HCT116 (cell line): ENCODE measurements at regions not wholly inside any gene's neighbourhood (a gene's known extent, or its start where the extent isn't known, plus 50 kb on each side); places are given as distances from the start of the nearest gene placed in this dataset.

Source experiments
- ATAC-seq: fragments of 200-7000 bp; cut with Tn5 transposase; 2 replicates; pipeline ENCODE4 v1.9.1; 2020; ENCODE audit warnings: mild to moderate bottlenecking, moderate library complexity
- BruUV-seq: library from RNA; stranded (reverse); fragments of 400-500 nt; replicated peaks from 2 replicates; lab custom pipeline; 2021; lab: Mats Ljungman, UMichigan
- CTCF ChIA-PET: fragments of 300-600 bp; sonication (Branson Sonifier 250); formaldehyde crosslinking; loops from one replicate; lab custom pipeline; 2021; ENCODE audit warnings: antibody characterized with exemption; lab: Charles Lee
- POLR2A ChIA-PET: fragments of 300-600, 350-600 bp; sonication (Branson Sonifier 250); formaldehyde crosslinking; loops from one replicate; lab custom pipeline; 2021; ENCODE audit warnings: antibody characterized with exemption; lab: Charles Lee
- RAD21 ChIA-PET, 2 experiments: fragments of 300-600 bp; sonication (Branson Sonifier 250); formaldehyde crosslinking; loops; one replicate each; lab custom pipeline; 2023; ENCODE audit warnings: low total read pairs in 2 of 2; ENCODE audit not compliant: uncharacterized antibody in 2 of 2, unreplicated experiment in 2 of 2, low non-redundant PET in 1 of 2; lab: Charles Lee
- DNase-seq: peaks from one replicate; pipeline ENCODE4 v3.0.0-alpha.2; 2010; ENCODE audit warnings: low read depth, low spot score
- H2AFZ ChIP-seq: fragments of 200-600 bp; shearing (Covaris generic), sonication (generic); 2 replicates; pipeline ENCODE4 v1.6.1; 2017; ENCODE audit warnings: low read depth, mixed run types, mixed read lengths, antibody characterized with exemption, low read length; ENCODE audit not compliant: poor library complexity, severe bottlenecking
- H3K27ac ChIP-seq: 2 replicates; pipeline ENCODE4 v1.5.1; 2012; ENCODE audit warnings: low read depth, low read length
- H3K27me3 ChIP-seq: fragments of 200-600 bp; sonication (generic); 2 replicates; pipeline ENCODE4 v1.6.1; 2016; ENCODE audit warnings: mixed run types, low read length, mixed read lengths; ENCODE audit not compliant: insufficient read depth
- H3K36me3 ChIP-seq, 2 experiments: fragments of 200-500 bp in 1 of 2; fragments of 200-600 bp in 1 of 2; sonication (Bioruptor generic) in 1 of 2; sonication (generic) in 1 of 2; 2 replicates each; pipeline versions ENCODE4 v1.5.1 to v1.6.1; 2014 to 2016; ENCODE audit warnings: low read length in 2 of 2, inconsistent platforms in 1 of 2, mixed read lengths in 1 of 2, mixed run types in 1 of 2; ENCODE audit not compliant: insufficient read depth in 2 of 2, control insufficient read depth in 1 of 2
- H3K4me1 ChIP-seq, 2 experiments: fragments of 200-600 bp in 1 of 2; sonication (generic) in 1 of 2; 2 replicates each; pipeline versions ENCODE4 v1.5.1 to v1.6.1; 2012 to 2017; ENCODE audit warnings: low read length in 2 of 2, inconsistent platforms in 1 of 2, mild to moderate bottlenecking in 1 of 2, mixed read lengths in 1 of 2, mixed run types in 1 of 2, moderate library complexity in 1 of 2; ENCODE audit not compliant: insufficient read depth in 2 of 2, control insufficient read depth in 1 of 2
- H3K4me2 ChIP-seq: fragments of 200-600 bp; sonication (generic); 2 replicates; pipeline ENCODE4 v1.6.1; 2017; ENCODE audit warnings: mixed run types, low read length, mixed read lengths
- H3K4me3 ChIP-seq, 2 experiments: fragments of 200-600 bp in 1 of 2; sonication (generic) in 1 of 2; replicated peaks in 1 of 2; 2 replicates each; pipeline ENCODE4 v1.5.1; 2011 to 2016; ENCODE audit warnings: low read length in 2 of 2, control low read depth in 1 of 2, low read depth in 1 of 2, mild to moderate bottlenecking in 1 of 2, mixed read lengths in 1 of 2, mixed run types in 1 of 2
- H3K79me2 ChIP-seq: fragments of 200-600 bp; sonication (generic); 2 replicates; pipeline ENCODE4 v1.6.1; 2017; ENCODE audit warnings: mild to moderate bottlenecking, mixed run types, low read length, moderate library complexity, mixed read lengths; ENCODE audit not compliant: insufficient read depth
- H3K9ac ChIP-seq: fragments of 200-600 bp; sonication (generic); 2 replicates; pipeline ENCODE4 v1.6.1; 2016; ENCODE audit warnings: low read length, mixed read lengths
- H3K9me2 ChIP-seq: fragments of 200-600 bp; sonication (generic), shearing (Covaris generic); 2 replicates; pipeline ENCODE4 v1.6.1; 2017; ENCODE audit warnings: mixed run types, mild to moderate bottlenecking, moderate library complexity; ENCODE audit not compliant: insufficient read depth
- H3K9me3 ChIP-seq, 2 experiments: fragments of 200-500 bp in 1 of 2; fragments of 200-600 bp in 1 of 2; sonication (Bioruptor generic) in 1 of 2; sonication (generic) in 1 of 2; 2 replicates each; pipeline ENCODE4 v1.6.1; 2014 to 2017; ENCODE audit warnings: low read length in 2 of 2, mixed read lengths in 2 of 2, inconsistent platforms in 1 of 2, low read depth in 1 of 2, mild to moderate bottlenecking in 1 of 2, mixed run types in 1 of 2, moderate library complexity in 1 of 2; ENCODE audit not compliant: control insufficient read depth in 1 of 2, insufficient read depth in 1 of 2
- H4K20me1 ChIP-seq: fragments of 200-600 bp; sonication (generic), shearing (Covaris generic); 2 replicates; pipeline ENCODE4 v1.6.1; 2017; ENCODE audit warnings: mixed run types, mild to moderate bottlenecking, moderate library complexity; ENCODE audit not compliant: insufficient read depth
- CEBPB ChIP-seq: IDR thresholded peaks from 2 replicates; pipeline ENCODE4 v1.6.1; 2012; ENCODE audit warnings: low read depth
- EGR1 ChIP-seq: IDR thresholded peaks from 2 replicates; pipeline ENCODE4 v1.6.1; 2012; ENCODE audit warnings: low read depth
- ELF1 ChIP-seq: IDR thresholded peaks from 2 replicates; pipeline ENCODE4 v1.6.1; 2012; ENCODE audit warnings: low read depth, borderline replicate concordance
- EZH2phosphoT487 ChIP-seq: fragments of 200-600 bp; IDR thresholded peaks from 2 replicates; pipeline ENCODE4 v1.6.1; 2018; ENCODE audit warnings: antibody characterized with exemption, borderline replicate concordance
- FOSL1 ChIP-seq: IDR thresholded peaks from 2 replicates; pipeline ENCODE4 v1.6.1; 2012; ENCODE audit warnings: low read depth
- JUND ChIP-seq: IDR thresholded peaks from 2 replicates; pipeline ENCODE4 v1.6.1; 2012
- POLR2A ChIP-seq: IDR thresholded peaks from 2 replicates; pipeline ENCODE4 v1.7.0; 2011; ENCODE audit warnings: borderline replicate concordance; ENCODE audit not compliant: insufficient read depth, insufficient read length; ENCODE audit errors: extremely low read depth
- POLR2AphosphoS5 ChIP-seq: IDR thresholded peaks from 2 replicates; pipeline ENCODE4 v1.6.1; 2011; ENCODE audit warnings: mild to moderate bottlenecking, low read depth, low read length, moderate library complexity
- RAD21 ChIP-seq: IDR thresholded peaks from 2 replicates; pipeline ENCODE4 v1.6.1; 2012; ENCODE audit warnings: low read depth, mild to moderate bottlenecking
- SIN3A ChIP-seq: IDR thresholded peaks from 2 replicates; pipeline ENCODE4 v1.6.1; 2012; ENCODE audit warnings: low read depth
- SRF ChIP-seq: IDR thresholded peaks from 2 replicates; pipeline ENCODE4 v1.6.1; 2012; ENCODE audit warnings: low read depth
- TCF7L2 ChIP-seq: IDR thresholded peaks from 2 replicates; pipeline ENCODE4 v1.7.0; 2011; ENCODE audit warnings: borderline replicate concordance, inconsistent platforms; ENCODE audit not compliant: insufficient read depth, insufficient read length; ENCODE audit errors: extremely low read depth
- ZFX ChIP-seq: fragments of 450-650 bp; IDR thresholded peaks from 2 replicates; pipeline ENCODE4 v1.6.1; 2017
- ZNF274 ChIP-seq: fragments of 200-500 bp; sonication (Bioruptor generic); IDR thresholded peaks from 2 replicates; pipeline ENCODE4 v1.6.1; 2014; ENCODE audit warnings: mild to moderate bottlenecking, low read depth, low read length, inconsistent platforms
- intact Hi-C: fragments of 100-400 bp; cut with micrococcal nuclease; formaldehyde crosslinking; loops from 2 replicates; pipeline ENCODE4 v1.10.0; 2022
- TF ChIP-seq, protein P1 (sequence below): IDR thresholded peaks from 2 replicates; pipeline ENCODE4 v1.6.1; 2012
- TF ChIP-seq, protein P2 (sequence below): IDR thresholded peaks from 2 replicates; pipeline ENCODE4 v1.6.1; 2011; ENCODE audit warnings: mild to moderate bottlenecking, low read length, moderate library complexity; ENCODE audit not compliant: insufficient replicate concordance; ENCODE audit errors: extremely low read depth
- TF ChIP-seq, protein P3 (sequence below), 3 experiments: fragments of 200-600 bp in 1 of 3; sonication (generic) in 1 of 3; IDR thresholded peaks in 2 of 3; conservative IDR thresholded peaks in 1 of 3; 2 replicates each; pipeline ENCODE4 v1.5.1; 2012 to 2017; ENCODE audit warnings: low read depth in 2 of 3, low read length in 2 of 3, antibody characterized with exemption in 1 of 3, borderline replicate concordance in 1 of 3, control low read depth in 1 of 3, mild to moderate bottlenecking in 1 of 3, mixed read lengths in 1 of 3, mixed run types in 1 of 3, moderate library complexity in 1 of 3; ENCODE audit not compliant: insufficient read depth in 1 of 3
- TF ChIP-seq, protein P4 (sequence below): IDR thresholded peaks from 2 replicates; pipeline ENCODE4 v1.6.1; 2012; ENCODE audit warnings: low read depth
- TF ChIP-seq, protein P5 (sequence below): IDR thresholded peaks from 2 replicates; pipeline ENCODE4 v1.6.1; 2012

DNA sequence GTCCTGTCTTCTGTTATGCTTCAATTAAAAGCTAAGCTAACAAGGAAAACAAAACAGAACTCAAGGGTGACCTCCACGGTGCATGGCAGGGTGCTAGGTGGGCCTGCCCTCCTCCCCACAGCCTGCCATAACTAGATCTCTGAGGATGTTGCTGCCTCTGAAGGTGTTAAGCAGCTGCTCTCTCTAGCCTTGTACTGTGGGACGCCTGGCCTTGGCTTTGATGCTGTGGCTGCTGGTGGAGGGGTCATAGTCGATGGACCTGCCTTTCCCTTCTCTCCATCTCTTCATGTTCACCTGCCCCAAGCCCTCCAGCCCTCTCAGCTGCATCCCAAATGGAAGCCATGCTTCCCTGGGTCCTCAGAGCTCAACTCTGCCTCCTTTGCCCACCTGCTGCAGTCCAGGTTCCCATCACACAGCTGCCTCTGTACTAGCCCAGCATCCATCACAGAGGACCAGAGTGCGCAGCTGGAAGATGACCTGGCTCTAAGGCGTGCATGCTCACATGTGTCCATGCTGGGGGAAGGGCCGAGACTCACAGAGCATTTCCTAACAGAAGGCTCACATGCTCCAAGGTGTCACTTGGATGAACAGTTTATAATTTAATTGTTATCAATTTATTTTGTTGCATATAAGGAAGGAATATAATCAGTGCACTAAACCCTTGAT, 180.3 kb upstream of the E2F8 start:
- Histone ChIP-seq H3K27ac (no peak overlapping the region), H4K20me1 (no peaks in the 10 kb centered on the region), H3K4me3 (no peak overlapping the region), H3K79me2 (no peaks in the 10 kb centered on the region), H3K36me3 (no peaks in the 10 kb centered on the region), H3K9me3 (no peaks in the 10 kb centered on the region), H3K9me2 (no peaks in the 10 kb centered on the region), H3K4me1 (0 out of 4 replicates have a peak, but pooled peaks cover 0 to 5% of the 10 kb centered on the region in 2 experiments), H3K4me2 (no peak overlapping the region), H3K9ac (no peak overlapping the region), H3K27me3 (peaks cover 38% of the 10 kb centered on the region), H2AFZ (no peak overlapping the region)
- CTCF ChIA-PET: no interaction called here
- ATAC-seq (0 out of 2 replicates have a peak, but pooled peaks have one; percentile 47), DNase-seq (no peak)
- no peak for TF ChIP-seq CEBPB
- TF ChIP-seq POLR2AphosphoS5: no peak
- TF ChIP-seq, protein P1, sequence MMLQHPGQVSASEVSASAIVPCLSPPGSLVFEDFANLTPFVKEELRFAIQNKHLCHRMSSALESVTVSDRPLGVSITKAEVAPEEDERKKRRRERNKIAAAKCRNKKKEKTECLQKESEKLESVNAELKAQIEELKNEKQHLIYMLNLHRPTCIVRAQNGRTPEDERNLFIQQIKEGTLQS: no peak
- no peak for TF ChIP-seq SIN3A
- no peak for TF ChIP-seq SRF
- TF ChIP-seq RAD21: no peak
- no peak for TF ChIP-seq EZH2phosphoT487
- TF ChIP-seq POLR2A: no peak
- no peak for TF ChIP-seq ZNF274
- TF ChIP-seq, protein P2, sequence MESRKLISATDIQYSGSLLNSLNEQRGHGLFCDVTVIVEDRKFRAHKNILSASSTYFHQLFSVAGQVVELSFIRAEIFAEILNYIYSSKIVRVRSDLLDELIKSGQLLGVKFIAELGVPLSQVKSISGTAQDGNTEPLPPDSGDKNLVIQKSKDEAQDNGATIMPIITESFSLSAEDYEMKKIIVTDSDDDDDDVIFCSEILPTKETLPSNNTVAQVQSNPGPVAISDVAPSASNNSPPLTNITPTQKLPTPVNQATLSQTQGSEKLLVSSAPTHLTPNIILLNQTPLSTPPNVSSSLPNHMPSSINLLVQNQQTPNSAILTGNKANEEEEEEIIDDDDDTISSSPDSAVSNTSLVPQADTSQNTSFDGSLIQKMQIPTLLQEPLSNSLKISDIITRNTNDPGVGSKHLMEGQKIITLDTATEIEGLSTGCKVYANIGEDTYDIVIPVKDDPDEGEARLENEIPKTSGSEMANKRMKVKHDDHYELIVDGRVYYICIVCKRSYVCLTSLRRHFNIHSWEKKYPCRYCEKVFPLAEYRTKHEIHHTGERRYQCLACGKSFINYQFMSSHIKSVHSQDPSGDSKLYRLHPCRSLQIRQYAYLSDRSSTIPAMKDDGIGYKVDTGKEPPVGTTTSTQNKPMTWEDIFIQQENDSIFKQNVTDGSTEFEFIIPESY: no peak
- TF ChIP-seq, protein P3, sequence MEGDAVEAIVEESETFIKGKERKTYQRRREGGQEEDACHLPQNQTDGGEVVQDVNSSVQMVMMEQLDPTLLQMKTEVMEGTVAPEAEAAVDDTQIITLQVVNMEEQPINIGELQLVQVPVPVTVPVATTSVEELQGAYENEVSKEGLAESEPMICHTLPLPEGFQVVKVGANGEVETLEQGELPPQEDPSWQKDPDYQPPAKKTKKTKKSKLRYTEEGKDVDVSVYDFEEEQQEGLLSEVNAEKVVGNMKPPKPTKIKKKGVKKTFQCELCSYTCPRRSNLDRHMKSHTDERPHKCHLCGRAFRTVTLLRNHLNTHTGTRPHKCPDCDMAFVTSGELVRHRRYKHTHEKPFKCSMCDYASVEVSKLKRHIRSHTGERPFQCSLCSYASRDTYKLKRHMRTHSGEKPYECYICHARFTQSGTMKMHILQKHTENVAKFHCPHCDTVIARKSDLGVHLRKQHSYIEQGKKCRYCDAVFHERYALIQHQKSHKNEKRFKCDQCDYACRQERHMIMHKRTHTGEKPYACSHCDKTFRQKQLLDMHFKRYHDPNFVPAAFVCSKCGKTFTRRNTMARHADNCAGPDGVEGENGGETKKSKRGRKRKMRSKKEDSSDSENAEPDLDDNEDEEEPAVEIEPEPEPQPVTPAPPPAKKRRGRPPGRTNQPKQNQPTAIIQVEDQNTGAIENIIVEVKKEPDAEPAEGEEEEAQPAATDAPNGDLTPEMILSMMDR (IDR thresholded peaks at IDR 0.05 in 2 of 3, conservative IDR thresholded peaks at IDR 0.05 in 1 of 3; ENCODE audit: borderline replicate concordance in 1 of 3, insufficient read depth in 1 of 3, low read depth in 2 of 3, low read length in 2 of 3): no peak
- no peak for TF ChIP-seq TCF7L2
- TF ChIP-seq, protein P4, sequence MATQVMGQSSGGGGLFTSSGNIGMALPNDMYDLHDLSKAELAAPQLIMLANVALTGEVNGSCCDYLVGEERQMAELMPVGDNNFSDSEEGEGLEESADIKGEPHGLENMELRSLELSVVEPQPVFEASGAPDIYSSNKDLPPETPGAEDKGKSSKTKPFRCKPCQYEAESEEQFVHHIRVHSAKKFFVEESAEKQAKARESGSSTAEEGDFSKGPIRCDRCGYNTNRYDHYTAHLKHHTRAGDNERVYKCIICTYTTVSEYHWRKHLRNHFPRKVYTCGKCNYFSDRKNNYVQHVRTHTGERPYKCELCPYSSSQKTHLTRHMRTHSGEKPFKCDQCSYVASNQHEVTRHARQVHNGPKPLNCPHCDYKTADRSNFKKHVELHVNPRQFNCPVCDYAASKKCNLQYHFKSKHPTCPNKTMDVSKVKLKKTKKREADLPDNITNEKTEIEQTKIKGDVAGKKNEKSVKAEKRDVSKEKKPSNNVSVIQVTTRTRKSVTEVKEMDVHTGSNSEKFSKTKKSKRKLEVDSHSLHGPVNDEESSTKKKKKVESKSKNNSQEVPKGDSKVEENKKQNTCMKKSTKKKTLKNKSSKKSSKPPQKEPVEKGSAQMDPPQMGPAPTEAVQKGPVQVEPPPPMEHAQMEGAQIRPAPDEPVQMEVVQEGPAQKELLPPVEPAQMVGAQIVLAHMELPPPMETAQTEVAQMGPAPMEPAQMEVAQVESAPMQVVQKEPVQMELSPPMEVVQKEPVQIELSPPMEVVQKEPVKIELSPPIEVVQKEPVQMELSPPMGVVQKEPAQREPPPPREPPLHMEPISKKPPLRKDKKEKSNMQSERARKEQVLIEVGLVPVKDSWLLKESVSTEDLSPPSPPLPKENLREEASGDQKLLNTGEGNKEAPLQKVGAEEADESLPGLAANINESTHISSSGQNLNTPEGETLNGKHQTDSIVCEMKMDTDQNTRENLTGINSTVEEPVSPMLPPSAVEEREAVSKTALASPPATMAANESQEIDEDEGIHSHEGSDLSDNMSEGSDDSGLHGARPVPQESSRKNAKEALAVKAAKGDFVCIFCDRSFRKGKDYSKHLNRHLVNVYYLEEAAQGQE: no peak
- TF ChIP-seq ELF1: no peak
- TF ChIP-seq JUND: no peak
- TF ChIP-seq, protein P5, sequence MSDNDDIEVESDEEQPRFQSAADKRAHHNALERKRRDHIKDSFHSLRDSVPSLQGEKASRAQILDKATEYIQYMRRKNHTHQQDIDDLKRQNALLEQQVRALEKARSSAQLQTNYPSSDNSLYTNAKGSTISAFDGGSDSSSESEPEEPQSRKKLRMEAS: no peak
- no peak for TF ChIP-seq ZFX
- TF ChIP-seq EGR1: no peak
- no peak for TF ChIP-seq FOSL1
- RAD21 ChIA-PET: no interaction called here
- POLR2A ChIA-PET: no interaction called here
- intact Hi-C loops: no loop called here
- BruUV-seq: no TSS peak
